A549 (cell line): ENCODE measurements at regions not wholly inside any gene's neighbourhood (a gene's known extent, or its start where the extent isn't known, plus 50 kb on each side); places are given as distances from the start of the nearest gene placed in this dataset.

Experiments
- ATAC-seq, 2 experiments: fragments of 200-7000 bp in 1 of 2; fragments of >200 bp in 1 of 2; cut with Nextera tagmentation in 1 of 2; cut with Tn5 transposase in 1 of 2; 3 replicates each; pipeline versions ENCODE4 v1.8.0 to v1.9.1; 2018 to 2020; ENCODE audit warnings: mild to moderate bottlenecking in 1 of 2, moderate library complexity in 1 of 2
- CTCF ChIA-PET: fragments of 300-600 bp; sonication (Branson Sonifier 250); formaldehyde crosslinking; extraction: SDS; loops from one replicate; lab custom pipeline; 2021; ENCODE audit warnings: antibody characterized with exemption, inconsistent platforms; lab: Yijun Ruan, JAX
- POLR2A ChIA-PET: fragments of 350-600 bp; formaldehyde crosslinking; extraction: SDS; loops from one replicate; lab custom pipeline; 2021; ENCODE audit warnings: antibody characterized with exemption, inconsistent platforms; lab: Yijun Ruan, JAX
- DNase-seq, 2 experiments: peaks; one replicate each; pipeline versions ENCODE4 v3.0.0 to v3.0.0-alpha.2; 2011 to 2016; ENCODE audit warnings: low read depth in 1 of 2, low spot score in 1 of 2
- FAIRE-seq: peaks from 2 replicates; lab custom pipeline; 2011; peaks lifted over from hg19 to GRCh38; lab: Jason Lieb, UNC
- H3K27ac ChIP-seq, 2 experiments: fragments of >200 bp; sonication (Bioruptor Twin); formaldehyde crosslinking; 3 replicates each; pipeline ENCODE4 v1.5.1; 2016 to 2017
- H3K4me1 ChIP-seq: fragments of >200 bp; sonication (Bioruptor Twin); formaldehyde crosslinking; 3 replicates; pipeline ENCODE4 v1.6.1; 2016
- H3K4me2 ChIP-seq: fragments of >200 bp; sonication (Bioruptor Twin); formaldehyde crosslinking; 3 replicates; pipeline ENCODE4 v1.6.1; 2016
- H3K4me3 ChIP-seq: fragments of >200 bp; sonication (Bioruptor Twin); formaldehyde crosslinking; 3 replicates; pipeline ENCODE4 v1.5.1; 2016
- H3K9me3 ChIP-seq: fragments of >200 bp; sonication (Bioruptor Twin); formaldehyde crosslinking; 3 replicates; pipeline ENCODE4 v1.6.1; 2016
- BHLHE40 ChIP-seq: IDR thresholded peaks from 2 replicates; pipeline ENCODE4 v1.6.1; 2012; ENCODE audit warnings: low read depth, low read length, inconsistent platforms
- CBX2 ChIP-seq: fragments of 200-600 bp; sonication (generic); IDR thresholded peaks from 2 replicates; pipeline ENCODE4 v1.6.1; 2016; ENCODE audit warnings: low read depth, mild to moderate bottlenecking, borderline replicate concordance
- CEBPB ChIP-seq, 2 experiments: fragments of >200 bp in 1 of 2; sonication (Bioruptor Twin) in 1 of 2; formaldehyde crosslinking in 1 of 2; IDR thresholded peaks; 2 replicates each; pipeline ENCODE4 v1.6.1; 2012 to 2016
- CHD2 ChIP-seq: fragments of 150-350 bp; IDR thresholded peaks from 2 replicates; pipeline ENCODE4 v1.6.1; 2014; ENCODE audit warnings: low read length; ENCODE audit not compliant: partially characterized antibody
- EHF ChIP-seq: fragments of 250-450 bp; sonication (Bioruptor Pico); IDR thresholded peaks from 2 replicates; pipeline ENCODE4 v1.5.0; 2020; ENCODE audit warnings: mild to moderate bottlenecking
- EP300 ChIP-seq, 2 experiments: fragments of >200 bp; sonication (Bioruptor Twin); formaldehyde crosslinking; IDR thresholded peaks; 2 replicates in 1 of 2; 3 replicates in 1 of 2; pipeline ENCODE4 v1.6.1; 2016 to 2017
- FOSB ChIP-seq: fragments of 250-450 bp; sonication (Bioruptor Pico); IDR thresholded peaks from 2 replicates; pipeline ENCODE4 v1.5.0; 2020; ENCODE audit warnings: mild to moderate bottlenecking, moderate library complexity
- HDAC2 ChIP-seq: fragments of 200-600 bp; sonication (generic); IDR thresholded peaks from 2 replicates; pipeline ENCODE4 v1.6.1; 2016
- HOXB13 ChIP-seq: fragments of 250-450 bp; sonication (Bioruptor Pico); IDR thresholded peaks from 2 replicates; pipeline ENCODE4 v1.5.0; 2020; ENCODE audit warnings: low read depth, mild to moderate bottlenecking, moderate library complexity
- JUNB ChIP-seq: fragments of >200 bp; sonication (Bioruptor Twin); formaldehyde crosslinking; IDR thresholded peaks from 2 replicates; pipeline ENCODE4 v1.6.1; 2016
- KDM5A ChIP-seq: fragments of 200-600 bp; sonication (generic); IDR thresholded peaks from 2 replicates; pipeline ENCODE4 v1.6.1; 2016; ENCODE audit warnings: antibody characterized with exemption, mild to moderate bottlenecking
- MAFK ChIP-seq: fragments of 450-650 bp; IDR thresholded peaks from 2 replicates; pipeline ENCODE4 v1.6.1; 2014; ENCODE audit not compliant: partially characterized antibody
- POLR2A ChIP-seq: IDR thresholded peaks from 2 replicates; pipeline ENCODE4 v1.6.1; 2012; ENCODE audit warnings: mild to moderate bottlenecking, low read length
- SMC3 ChIP-seq: fragments of >200 bp; sonication (Bioruptor Twin); formaldehyde crosslinking; IDR thresholded peaks from 3 replicates; pipeline ENCODE4 v1.6.1; 2018; ENCODE audit warnings: inconsistent platforms
- SREBF2 ChIP-seq: fragments of 450-650 bp; IDR thresholded peaks from 2 replicates; pipeline ENCODE4 v1.6.1; 2014; ENCODE audit warnings: mild to moderate bottlenecking, moderate library complexity
- TFCP2L1 ChIP-seq: fragments of 250-450 bp; sonication (Bioruptor Pico); IDR thresholded peaks from 2 replicates; pipeline ENCODE4 v1.5.0; 2021; ENCODE audit warnings: mild to moderate bottlenecking
- ZC3H11A ChIP-seq: fragments of 450-650 bp; IDR thresholded peaks from 2 replicates; pipeline ENCODE4 v1.6.1; 2014; ENCODE audit warnings: antibody characterized with exemption, mild to moderate bottlenecking
- WGBS: methylation state at CpG from one replicate; pipeline ENCODE4 v1.1.6; 2017; ENCODE audit errors: missing lambda C conversion rate; 5-methylcytosine and 5-hydroxymethylcytosine counted together
- TF ChIP-seq, protein P1 (sequence below): IDR thresholded peaks from 2 replicates; pipeline ENCODE4 v1.6.1; 2012
- TF ChIP-seq, protein P2 (sequence below): fragments of 150-350 bp; IDR thresholded peaks from 2 replicates; pipeline ENCODE4 v1.6.1; 2014; ENCODE audit warnings: low read depth, mild to moderate bottlenecking, low read length
- TF ChIP-seq, protein P3 (sequence below): fragments of 250-450 bp; sonication (Bioruptor Pico); IDR thresholded peaks from 2 replicates; pipeline ENCODE4 v1.5.0; 2020; ENCODE audit warnings: low read depth, mild to moderate bottlenecking, moderate library complexity
- TF ChIP-seq, protein P4 (sequence below): fragments of >200 bp; sonication (Bioruptor Twin); formaldehyde crosslinking; IDR thresholded peaks from 3 replicates; pipeline ENCODE4 v1.5.1; 2016
- TF ChIP-seq, protein P5 (sequence below): fragments of 250-450 bp; sonication (Bioruptor Pico); IDR thresholded peaks from 2 replicates; pipeline ENCODE4 v1.5.0; 2021; ENCODE audit warnings: mild to moderate bottlenecking, moderate library complexity, borderline replicate concordance

DNA sequence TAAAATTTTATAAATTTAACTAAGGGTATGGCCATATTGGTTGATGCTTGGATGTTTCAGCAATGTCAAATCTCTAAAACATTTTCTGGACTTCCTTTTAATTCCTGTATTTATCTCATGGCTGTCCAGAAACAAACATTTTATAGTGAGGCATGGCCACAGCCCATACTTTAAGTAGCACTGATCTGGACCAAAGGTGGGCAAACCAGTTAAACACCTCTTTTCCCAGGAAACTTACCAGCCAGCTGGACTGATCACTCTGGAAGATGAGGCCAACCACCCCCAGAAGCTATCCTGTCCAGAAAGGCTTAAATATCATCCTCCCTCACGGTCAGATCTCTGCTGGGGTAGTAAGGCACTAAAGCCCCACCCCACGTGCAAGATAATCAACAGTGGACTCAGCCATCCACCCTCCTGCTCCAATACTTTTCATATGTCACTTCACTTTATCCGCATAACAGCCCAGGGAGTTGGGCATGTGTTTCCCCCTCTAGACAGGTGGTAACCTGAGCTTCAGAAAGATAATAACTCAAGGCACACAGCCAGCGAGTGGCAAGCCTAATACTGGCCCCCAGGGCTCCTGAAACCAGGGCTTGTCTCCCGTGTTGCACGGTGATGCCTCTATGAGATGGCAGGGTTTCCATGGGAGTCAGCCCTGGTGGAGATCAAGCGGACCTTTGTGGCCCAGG lies 120.5 kb upstream of the NGF start:
- 55% methylated on average over 3 of the region's 7 CpGs for WGBS
- 0 out of 3 replicates have a peak, but pooled peaks cover 5% of the 10 kb centered on the region for H3K4me1 ChIP-seq
- FAIRE-seq (no peak), ATAC-seq (no peak), DNase-seq (no peak)
- no peaks in the 10 kb centered on the region for H3K9me3 ChIP-seq
- ChIA-PET CTCF (interaction anchor here (0.5 to 1.4 kb wide), 4 partner anchors 11 to 317 kb away, joined by 3 to 4 read pairs (median 3); no protein-coding TSS in a partner anchor), POLR2A (no interaction called here)
- TF ChIP-seq SREBF2 = no peak
- no peak for TF ChIP-seq CBX2
- TF ChIP-seq, protein P1, sequence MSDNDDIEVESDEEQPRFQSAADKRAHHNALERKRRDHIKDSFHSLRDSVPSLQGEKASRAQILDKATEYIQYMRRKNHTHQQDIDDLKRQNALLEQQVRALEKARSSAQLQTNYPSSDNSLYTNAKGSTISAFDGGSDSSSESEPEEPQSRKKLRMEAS = no peak
- TF ChIP-seq, protein P2, sequence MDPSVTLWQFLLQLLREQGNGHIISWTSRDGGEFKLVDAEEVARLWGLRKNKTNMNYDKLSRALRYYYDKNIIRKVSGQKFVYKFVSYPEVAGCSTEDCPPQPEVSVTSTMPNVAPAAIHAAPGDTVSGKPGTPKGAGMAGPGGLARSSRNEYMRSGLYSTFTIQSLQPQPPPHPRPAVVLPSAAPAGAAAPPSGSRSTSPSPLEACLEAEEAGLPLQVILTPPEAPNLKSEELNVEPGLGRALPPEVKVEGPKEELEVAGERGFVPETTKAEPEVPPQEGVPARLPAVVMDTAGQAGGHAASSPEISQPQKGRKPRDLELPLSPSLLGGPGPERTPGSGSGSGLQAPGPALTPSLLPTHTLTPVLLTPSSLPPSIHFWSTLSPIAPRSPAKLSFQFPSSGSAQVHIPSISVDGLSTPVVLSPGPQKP = no peak
- TF ChIP-seq KDM5A = no peak
- no peak for TF ChIP-seq CEBPB (IDR thresholded peaks at IDR 0.05)
- TF ChIP-seq, protein P3, sequence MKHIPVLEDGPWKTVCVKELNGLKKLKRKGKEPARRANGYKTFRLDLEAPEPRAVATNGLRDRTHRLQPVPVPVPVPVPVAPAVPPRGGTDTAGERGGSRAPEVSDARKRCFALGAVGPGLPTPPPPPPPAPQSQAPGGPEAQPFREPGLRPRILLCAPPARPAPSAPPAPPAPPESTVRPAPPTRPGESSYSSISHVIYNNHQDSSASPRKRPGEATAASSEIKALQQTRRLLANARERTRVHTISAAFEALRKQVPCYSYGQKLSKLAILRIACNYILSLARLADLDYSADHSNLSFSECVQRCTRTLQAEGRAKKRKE = no peak
- TF ChIP-seq POLR2A = no peak
- TF ChIP-seq EP300 (IDR thresholded peaks at IDR 0.05) = no peak
- no peak for TF ChIP-seq HDAC2
- no peak for TF ChIP-seq TFCP2L1 (CRISPR knock-in tag)
- no peak for TF ChIP-seq SMC3
- H3K4me2 ChIP-seq = no peak overlapping the region
- H3K4me3 ChIP-seq = no peak overlapping the region
- H3K27ac ChIP-seq = no peak overlapping the region

DNA sequence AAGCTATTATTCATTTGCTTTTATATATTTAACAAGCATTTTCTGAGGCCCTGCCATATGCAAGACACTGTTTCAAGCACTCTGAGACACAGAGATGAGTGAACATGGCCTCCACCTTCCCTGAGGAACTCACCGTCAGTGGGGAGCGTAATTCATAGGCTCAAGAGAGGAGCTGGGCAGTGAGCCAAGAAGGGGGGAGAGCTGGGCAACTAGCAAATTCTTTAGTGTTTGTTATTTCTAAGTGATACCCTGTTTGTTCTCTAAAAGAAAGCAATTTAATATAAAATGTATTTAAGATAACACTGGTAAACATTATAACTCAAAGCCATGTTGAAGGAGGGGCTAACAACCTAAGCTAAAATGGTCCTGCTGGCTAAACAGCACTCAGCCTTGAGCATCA lies 119.2 kb upstream of the NGF start:
- WGBS = 78% methylated on average over 2 of the region's 2 CpGs
- TF ChIP-seq, protein P4, sequence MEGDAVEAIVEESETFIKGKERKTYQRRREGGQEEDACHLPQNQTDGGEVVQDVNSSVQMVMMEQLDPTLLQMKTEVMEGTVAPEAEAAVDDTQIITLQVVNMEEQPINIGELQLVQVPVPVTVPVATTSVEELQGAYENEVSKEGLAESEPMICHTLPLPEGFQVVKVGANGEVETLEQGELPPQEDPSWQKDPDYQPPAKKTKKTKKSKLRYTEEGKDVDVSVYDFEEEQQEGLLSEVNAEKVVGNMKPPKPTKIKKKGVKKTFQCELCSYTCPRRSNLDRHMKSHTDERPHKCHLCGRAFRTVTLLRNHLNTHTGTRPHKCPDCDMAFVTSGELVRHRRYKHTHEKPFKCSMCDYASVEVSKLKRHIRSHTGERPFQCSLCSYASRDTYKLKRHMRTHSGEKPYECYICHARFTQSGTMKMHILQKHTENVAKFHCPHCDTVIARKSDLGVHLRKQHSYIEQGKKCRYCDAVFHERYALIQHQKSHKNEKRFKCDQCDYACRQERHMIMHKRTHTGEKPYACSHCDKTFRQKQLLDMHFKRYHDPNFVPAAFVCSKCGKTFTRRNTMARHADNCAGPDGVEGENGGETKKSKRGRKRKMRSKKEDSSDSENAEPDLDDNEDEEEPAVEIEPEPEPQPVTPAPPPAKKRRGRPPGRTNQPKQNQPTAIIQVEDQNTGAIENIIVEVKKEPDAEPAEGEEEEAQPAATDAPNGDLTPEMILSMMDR = no peak
- no peak for TF ChIP-seq EHF
- TF ChIP-seq CHD2 = no peak
- TF ChIP-seq, protein P2 = no peak
- FAIRE-seq = no peak
- Histone ChIP-seq H3K4me1 (0 out of 3 replicates have a peak, but pooled peaks cover 5% of the 10 kb centered on the region), H3K4me3 (no peak overlapping the region), H3K4me2 (no peak overlapping the region), H3K27ac (no peak overlapping the region), H3K9me3 (no peaks in the 10 kb centered on the region)
- ChIA-PET POLR2A (no interaction called here), CTCF (interaction anchor here (1.2 to 1.6 kb wide), 4 partner anchors 10 to 319 kb away, joined by 3 to 5 read pairs (median 4); no protein-coding TSS in a partner anchor)
- DNase-seq = no peak
- no peak for ATAC-seq

DNA sequence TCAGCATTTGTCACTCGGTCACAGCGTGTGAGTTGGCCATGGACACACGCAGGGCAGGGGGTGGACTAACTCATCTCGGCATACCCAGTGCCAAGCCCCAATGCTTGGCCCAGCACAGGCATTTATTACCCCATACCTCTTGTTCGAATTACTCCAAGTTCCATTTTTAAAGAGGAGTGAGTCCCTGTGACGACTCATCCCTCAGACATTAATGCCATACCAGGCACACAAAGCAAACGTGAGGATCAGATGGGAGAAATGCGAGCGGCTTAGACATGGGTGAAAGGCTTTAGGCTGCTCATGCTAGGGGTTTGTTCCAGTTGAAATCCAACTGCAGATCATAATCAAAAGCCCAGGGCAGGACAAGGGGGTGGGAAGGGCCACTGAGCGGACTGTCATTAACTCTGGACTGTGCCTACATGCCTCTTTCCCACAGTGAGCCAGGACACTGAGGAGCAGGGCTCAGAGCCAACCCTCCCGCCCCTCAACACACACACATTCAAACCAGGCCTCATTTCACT lies 118.5 kb upstream of the NGF start:
- no peak overlapping the region for H3K27ac ChIP-seq
- no peak for ATAC-seq
- CTCF ChIA-PET = interaction anchor here (1.2 to 1.6 kb wide), 3 partner anchors 10 to 319 kb away, joined by 4 to 5 read pairs (median 4); no protein-coding TSS in a partner anchor
- TF ChIP-seq, protein P4 = no peak
- TF ChIP-seq POLR2A (no peak), MAFK (no peak), FOSB (no peak), JUNB (no peak), ZC3H11A (no peak), BHLHE40 (no peak), HOXB13 (no peak)
- TF ChIP-seq, protein P5, sequence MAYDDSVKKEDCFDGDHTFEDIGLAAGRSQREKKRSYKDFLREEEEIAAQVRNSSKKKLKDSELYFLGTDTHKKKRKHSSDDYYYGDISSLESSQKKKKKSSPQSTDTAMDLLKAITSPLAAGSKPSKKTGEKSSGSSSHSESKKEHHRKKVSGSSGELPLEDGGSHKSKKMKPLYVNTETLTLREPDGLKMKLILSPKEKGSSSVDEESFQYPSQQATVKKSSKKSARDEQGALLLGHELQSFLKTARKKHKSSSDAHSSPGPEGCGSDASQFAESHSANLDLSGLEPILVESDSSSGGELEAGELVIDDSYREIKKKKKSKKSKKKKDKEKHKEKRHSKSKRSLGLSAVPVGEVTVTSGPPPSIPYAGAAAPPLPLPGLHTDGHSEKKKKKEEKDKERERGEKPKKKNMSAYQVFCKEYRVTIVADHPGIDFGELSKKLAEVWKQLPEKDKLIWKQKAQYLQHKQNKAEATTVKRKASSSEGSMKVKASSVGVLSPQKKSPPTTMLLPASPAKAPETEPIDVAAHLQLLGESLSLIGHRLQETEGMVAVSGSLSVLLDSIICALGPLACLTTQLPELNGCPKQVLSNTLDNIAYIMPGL = no peak

More for the DNA sequence above, 118.5 kb upstream of the NGF start:
- Histone ChIP-seq H3K4me1 (0 out of 3 replicates have a peak, but pooled peaks cover 5% of the 10 kb centered on the region), H3K4me2 (no peak overlapping the region), H3K4me3 (no peak overlapping the region), H3K9me3 (no peaks in the 10 kb centered on the region)
- FAIRE-seq = no peak
- WGBS = 73% methylated on average over 8 of the region's 11 CpGs
- no peak for DNase-seq
- POLR2A ChIA-PET = no interaction called here
